ENCODE measurements at regions not wholly inside any gene's neighbourhood (a gene's known extent, or its start where the extent isn't known, plus 50 kb on each side); places are given as distances from the start of the nearest gene placed in this dataset.

DNA sequence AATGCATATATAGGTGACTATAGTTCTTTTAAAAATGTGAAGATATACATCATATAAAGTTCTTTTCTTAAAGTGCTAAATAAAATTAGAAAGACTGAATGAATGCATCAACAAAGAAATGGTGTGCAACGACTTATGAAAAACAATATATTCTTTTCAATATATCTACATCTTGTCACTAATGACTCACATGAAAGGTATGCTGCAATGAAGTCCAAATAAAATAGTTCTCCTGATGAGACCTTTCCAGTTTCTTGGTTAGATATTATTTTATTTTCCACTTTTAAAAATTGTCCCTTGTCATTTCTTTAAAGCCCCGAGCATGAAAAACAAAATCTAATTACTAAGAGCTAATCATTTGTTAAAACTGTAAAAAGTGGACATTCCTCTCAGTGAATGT is 462.1 kb downstream of the PCDH11X start:
- H3K9me1 ChIP-seq (ENCODE audit: insufficient read depth, low read length): no peaks in the 10 kb centered on the region
- no peak overlapping the region for H3K4ac ChIP-seq (ENCODE audit: low read depth, low read length)
- CTCF ChIA-PET: no interaction called here
- no peak overlapping the region for H2BK120ac ChIP-seq (ENCODE audit: low read depth, low read length)
- no peak overlapping the region for H3K14ac ChIP-seq (replicated peaks; ENCODE audit: low read depth, low read length)
- POLR2A ChIA-PET (ENCODE audit: unreplicated experiment): no interaction called here
- dilution Hi-C loops (cut with HindIII; ENCODE audit: low sequenced_read_pairs, unreplicated experiment): no loop called here
- H3K9ac ChIP-seq (ENCODE audit: low read depth, low read length): no peak overlapping the region
- no peak overlapping the region for H2BK15ac ChIP-seq (ENCODE audit: low read depth, low read length)
- H2BK20ac ChIP-seq (ENCODE audit: low read depth, low read length): no peak overlapping the region
- no peak for ATAC-seq (ENCODE audit: low read depth)
- no peak overlapping the region for H4K8ac ChIP-seq (ENCODE audit: low read depth in 2 of 2, low read length in 2 of 2)
- H3K4me3 ChIP-seq (ENCODE audit: insufficient read depth, low read depth, low read length): no peak overlapping the region
- no peak overlapping the region for H2AK9ac ChIP-seq (replicated peaks; ENCODE audit: low read depth, low read length, poor library complexity)
- H3K79me1 ChIP-seq (ENCODE audit: low read depth in 1 of 2, low read length in 2 of 2): no peaks in the 10 kb centered on the region
- H2AK5ac ChIP-seq (ENCODE audit: low read depth, low read length): no peak overlapping the region
- in situ Hi-C loops (cut with MboI; ENCODE audit: low sequenced_read_pairs): no loop called here
- no TSS peak for BruUV-seq (replicated peaks)
- no peaks in the 10 kb centered on the region for H3K36me3 ChIP-seq (ENCODE audit: control insufficient read depth, insufficient read depth, low read length)
- no peaks in the 10 kb centered on the region for H3K4me1 ChIP-seq (ENCODE audit: control insufficient read depth, insufficient read depth, low read length)
- no peak overlapping the region for H4K5ac ChIP-seq (ENCODE audit: low read depth, low read length)
- no peak overlapping the region for H3K18ac ChIP-seq (ENCODE audit: low read depth, low read length)
- H3K27me3 ChIP-seq (ENCODE audit: control insufficient read depth, insufficient read depth, low read length): no peaks in the 10 kb centered on the region
- no peak overlapping the region for H4K91ac ChIP-seq (ENCODE audit: insufficient read depth, low read depth, low read length)
- no peak overlapping the region for H3K56ac ChIP-seq (ENCODE audit: extremely low read depth, insufficient read depth, low read length)
- WGBS, 2 experiments (ENCODE audit: extremely low coverage in 2 of 2, insufficient read length in 1 of 2): no CpG with 5 or more reads among the region's 2 CpGs
- no peaks in the 10 kb centered on the region for H4K20me1 ChIP-seq (ENCODE audit: insufficient read depth, low read length)
- no peak overlapping the region for H2BK5ac ChIP-seq (ENCODE audit: low read depth, low read length, poor library complexity, severe bottlenecking)
- intact Hi-C loops (cut with micrococcal nuclease): no loop called here
- H3K9me3 ChIP-seq (ENCODE audit: control insufficient read depth, insufficient read depth, low read length): no peaks in the 10 kb centered on the region
- no peak overlapping the region for H2AFZ ChIP-seq (replicated peaks; ENCODE audit: low read length, poor library complexity)
- H3K4me2 ChIP-seq (ENCODE audit: low read depth, low read length): no peak overlapping the region
- TF ChIP-seq, protein P1, sequence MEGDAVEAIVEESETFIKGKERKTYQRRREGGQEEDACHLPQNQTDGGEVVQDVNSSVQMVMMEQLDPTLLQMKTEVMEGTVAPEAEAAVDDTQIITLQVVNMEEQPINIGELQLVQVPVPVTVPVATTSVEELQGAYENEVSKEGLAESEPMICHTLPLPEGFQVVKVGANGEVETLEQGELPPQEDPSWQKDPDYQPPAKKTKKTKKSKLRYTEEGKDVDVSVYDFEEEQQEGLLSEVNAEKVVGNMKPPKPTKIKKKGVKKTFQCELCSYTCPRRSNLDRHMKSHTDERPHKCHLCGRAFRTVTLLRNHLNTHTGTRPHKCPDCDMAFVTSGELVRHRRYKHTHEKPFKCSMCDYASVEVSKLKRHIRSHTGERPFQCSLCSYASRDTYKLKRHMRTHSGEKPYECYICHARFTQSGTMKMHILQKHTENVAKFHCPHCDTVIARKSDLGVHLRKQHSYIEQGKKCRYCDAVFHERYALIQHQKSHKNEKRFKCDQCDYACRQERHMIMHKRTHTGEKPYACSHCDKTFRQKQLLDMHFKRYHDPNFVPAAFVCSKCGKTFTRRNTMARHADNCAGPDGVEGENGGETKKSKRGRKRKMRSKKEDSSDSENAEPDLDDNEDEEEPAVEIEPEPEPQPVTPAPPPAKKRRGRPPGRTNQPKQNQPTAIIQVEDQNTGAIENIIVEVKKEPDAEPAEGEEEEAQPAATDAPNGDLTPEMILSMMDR (conservative IDR thresholded peaks at IDR 0.05; ENCODE audit: low read depth, low read length): no peak
- TF ChIP-seq RCOR1 (IDR thresholded peaks at IDR 0.05; ENCODE audit: insufficient replicate concordance, low read length): no peak
- TF ChIP-seq POLR2A (IDR thresholded peaks at IDR 0.05; ENCODE audit: low read depth, low read length): no peak
- TF ChIP-seq BHLHE40 (IDR thresholded peaks at IDR 0.05; ENCODE audit: low read depth, low read length): no peak
- TF ChIP-seq RAD21 (IDR thresholded peaks at IDR 0.05; ENCODE audit: low read length): no peak
- TF ChIP-seq MXI1 (IDR thresholded peaks at IDR 0.05; ENCODE audit: borderline replicate concordance, low read depth, low read length): no peak
- no peak for TF ChIP-seq MAZ (IDR thresholded peaks at IDR 0.05; ENCODE audit: borderline replicate concordance, low read depth, low read length)
- TF ChIP-seq, protein P2, sequence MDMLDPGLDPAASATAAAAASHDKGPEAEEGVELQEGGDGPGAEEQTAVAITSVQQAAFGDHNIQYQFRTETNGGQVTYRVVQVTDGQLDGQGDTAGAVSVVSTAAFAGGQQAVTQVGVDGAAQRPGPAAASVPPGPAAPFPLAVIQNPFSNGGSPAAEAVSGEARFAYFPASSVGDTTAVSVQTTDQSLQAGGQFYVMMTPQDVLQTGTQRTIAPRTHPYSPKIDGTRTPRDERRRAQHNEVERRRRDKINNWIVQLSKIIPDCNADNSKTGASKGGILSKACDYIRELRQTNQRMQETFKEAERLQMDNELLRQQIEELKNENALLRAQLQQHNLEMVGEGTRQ (IDR thresholded peaks at IDR 0.05; ENCODE audit: low read depth, low read length): no peak
- TF ChIP-seq FOS (IDR thresholded peaks at IDR 0.05; ENCODE audit: low read depth, low read length): no peak
- no peak for TF ChIP-seq RFX5 (IDR thresholded peaks at IDR 0.05; ENCODE audit: low read depth, low read length)
- no peak for TF ChIP-seq CHD1 (IDR thresholded peaks at IDR 0.05; ENCODE audit: low read depth, low read length)
- no peak for TF ChIP-seq MAFK (IDR thresholded peaks at IDR 0.05; ENCODE audit: low read depth, low read length)
- no peak overlapping the region for H3K23ac ChIP-seq (ENCODE audit: low read depth, low read length)
- no peak overlapping the region for H3K27ac ChIP-seq (ENCODE audit: insufficient read depth, low read length)
- DNase-seq: no peak
